ENCODE measurements at regions not wholly inside any gene's neighbourhood (a gene's known extent, or its start where the extent isn't known, plus 50 kb on each side); places are given as distances from the start of the nearest gene placed in this dataset.
A peak's percentile ranks its signal among the peaks of the same experiment; 100 is the strongest.

GRCh38 chr6:148081076-148081475, 261.6 kb upstream of the SASH1 start:
- Histone ChIP-seq H3K36me3 (ENCODE audit: control insufficient read depth, insufficient read depth, low read length, severe bottlenecking) (no peaks in the 10 kb centered on the region), H3K9me3 (ENCODE audit: control insufficient read depth, low read length) (no peaks in the 10 kb centered on the region), H3K4me3 (ENCODE audit: low read length) (no peak overlapping the region), H3K27me3 (replicated peaks; ENCODE audit: control insufficient read depth, insufficient read depth, low read length) (peaks cover 6% of the 10 kb centered on the region), H3K9ac (ENCODE audit: low read length) (no peak overlapping the region), H3K4me1 (ENCODE audit: control insufficient read depth, insufficient read depth, low read length) (no peaks in the 10 kb centered on the region)
- no peak for DNase-seq (ENCODE audit: low read depth)

DNA sequence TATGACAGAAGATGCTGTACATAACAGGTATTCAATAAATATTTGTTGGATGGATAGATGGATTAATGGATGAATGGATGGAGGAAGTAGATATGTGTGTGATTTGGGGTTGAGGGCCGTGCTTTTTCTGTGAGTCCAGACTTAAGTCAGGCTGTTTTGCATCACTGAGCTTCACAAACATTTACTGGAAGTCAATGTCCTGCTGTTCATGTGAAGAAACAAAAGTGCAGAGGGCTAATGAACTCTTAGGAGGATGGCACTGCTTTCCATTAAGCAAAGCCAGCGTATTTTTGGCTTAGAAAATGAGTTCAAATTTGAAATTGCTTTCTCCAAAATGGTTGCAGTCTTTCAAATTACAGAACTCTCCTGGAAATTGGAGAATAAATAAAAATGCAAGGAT, 260.6 kb upstream of the SASH1 start:
- H3K9me3 ChIP-seq (ENCODE audit: control insufficient read depth, low read length) = no peaks in the 10 kb centered on the region
- no peak overlapping the region for H3K9ac ChIP-seq (ENCODE audit: low read length)
- no peak overlapping the region for H3K4me3 ChIP-seq (ENCODE audit: low read length)
- DNase-seq (ENCODE audit: low read depth) = no peak
- H3K4me1 ChIP-seq (ENCODE audit: control insufficient read depth, insufficient read depth, low read length) = no peaks in the 10 kb centered on the region
- H3K27me3 ChIP-seq (replicated peaks; ENCODE audit: control insufficient read depth, insufficient read depth, low read length) = peaks cover 6% of the 10 kb centered on the region
- no peaks in the 10 kb centered on the region for H3K36me3 ChIP-seq (ENCODE audit: control insufficient read depth, insufficient read depth, low read length, severe bottlenecking)

DNA sequence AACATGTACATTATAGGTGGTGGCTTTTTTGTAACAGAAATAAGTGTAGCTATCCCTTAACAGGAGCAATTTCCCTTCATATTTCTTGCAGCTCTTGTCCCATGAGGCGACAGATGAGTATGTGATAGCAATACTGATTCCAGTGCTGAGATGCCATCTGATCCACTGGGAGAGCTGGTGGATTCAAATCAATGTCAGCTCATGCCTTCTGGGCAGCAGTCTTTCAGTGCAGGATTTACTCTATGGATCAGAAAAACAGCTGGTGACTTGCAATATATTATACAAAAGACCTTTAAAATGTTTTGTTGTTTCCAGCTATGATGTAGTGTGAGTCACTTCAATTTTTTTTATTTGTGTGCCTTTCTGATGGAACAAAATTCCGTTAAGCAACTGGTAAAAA, 259.9 kb upstream of the SASH1 start:
- peak; percentile 22 for DNase-seq (ENCODE audit: low read depth)
- Histone ChIP-seq H3K27me3 (replicated peaks; ENCODE audit: control insufficient read depth, insufficient read depth, low read length) (peaks cover 3% of the 10 kb centered on the region), H3K4me1 (ENCODE audit: control insufficient read depth, insufficient read depth, low read length) (no peaks in the 10 kb centered on the region), H3K9ac (ENCODE audit: low read length) (no peak overlapping the region), H3K9me3 (ENCODE audit: control insufficient read depth, low read length) (no peaks in the 10 kb centered on the region), H3K4me3 (ENCODE audit: low read length) (no peak overlapping the region), H3K36me3 (ENCODE audit: control insufficient read depth, insufficient read depth, low read length, severe bottlenecking) (no peaks in the 10 kb centered on the region)

GRCh38 chr6:148085631-148086331, 256.9 kb upstream of the SASH1 start:
- H3K9ac ChIP-seq (ENCODE audit: low read length) = no peak overlapping the region
- no peak overlapping the region for H3K4me3 ChIP-seq (ENCODE audit: low read length)
- no peaks in the 10 kb centered on the region for H3K27me3 ChIP-seq (replicated peaks; ENCODE audit: control insufficient read depth, insufficient read depth, low read length)
- peak; percentile 61 for DNase-seq (ENCODE audit: low read depth)
- peaks cover under 1% of the 10 kb centered on the region for H3K9me3 ChIP-seq (ENCODE audit: control insufficient read depth, low read length)
- no peaks in the 10 kb centered on the region for H3K36me3 ChIP-seq (ENCODE audit: control insufficient read depth, insufficient read depth, low read length, severe bottlenecking)
- H3K4me1 ChIP-seq (ENCODE audit: control insufficient read depth, insufficient read depth, low read length) = no peaks in the 10 kb centered on the region

- Histone ChIP-seq H3K27me3 (replicated peaks; ENCODE audit: control insufficient read depth, insufficient read depth, low read length) (no peaks in the 10 kb centered on the region), H3K9ac (ENCODE audit: low read length) (no peak overlapping the region), H3K9me3 (ENCODE audit: control insufficient read depth, low read length) (peaks cover 6% of the 10 kb centered on the region), H3K36me3 (ENCODE audit: control insufficient read depth, insufficient read depth, low read length, severe bottlenecking) (no peaks in the 10 kb centered on the region), H3K4me1 (ENCODE audit: control insufficient read depth, insufficient read depth, low read length) (no peaks in the 10 kb centered on the region), H3K4me3 (ENCODE audit: low read length) (no peak overlapping the region)
- no peak for DNase-seq (ENCODE audit: low read depth)
Measured at GRCh38 chr6:148086386-148086785, 256.3 kb upstream of the SASH1 start.

DNA sequence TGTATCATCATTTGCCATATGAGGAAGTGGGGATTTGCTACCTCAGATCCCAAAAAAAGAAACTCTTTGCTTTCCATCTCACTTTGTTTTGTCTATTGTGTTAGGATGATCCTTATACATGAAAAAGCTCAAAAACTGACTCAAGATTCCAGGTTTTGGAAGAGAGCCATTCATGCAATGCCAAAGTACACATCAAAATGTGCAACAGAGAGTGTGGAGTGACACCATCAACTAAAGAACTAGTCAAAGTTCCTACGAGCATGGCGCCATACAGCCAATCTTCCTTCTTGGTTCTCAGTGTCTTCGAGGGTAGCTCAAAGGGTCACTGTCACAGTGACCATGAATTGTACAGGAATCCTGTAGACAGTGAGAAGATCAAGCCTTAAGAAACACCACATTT, 255.8 kb upstream of the SASH1 start:
- DNase-seq (ENCODE audit: low read depth) = no peak

DNA sequence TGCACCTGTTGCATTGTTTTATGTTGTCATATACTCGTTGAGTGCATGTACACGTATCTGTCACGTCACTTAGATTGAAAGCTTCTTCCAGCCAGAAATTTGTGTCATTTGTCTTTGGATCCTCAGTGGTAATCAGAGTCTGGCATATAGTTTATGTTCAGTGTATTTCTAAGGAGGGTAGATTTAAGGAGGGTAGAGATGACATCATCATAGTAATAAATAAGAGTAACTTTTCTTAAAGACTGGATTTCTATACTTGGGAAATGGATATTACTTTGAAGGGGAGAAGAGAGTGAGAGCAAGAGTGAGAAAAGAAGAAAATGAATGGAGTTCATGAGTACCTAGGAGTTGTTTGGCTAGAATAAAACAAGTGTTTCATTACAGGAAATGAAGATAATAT, 255.0 kb upstream of the SASH1 start:
- no peak for DNase-seq (ENCODE audit: low read depth)
- Histone ChIP-seq H3K9ac (ENCODE audit: low read length) (no peak overlapping the region), H3K36me3 (ENCODE audit: control insufficient read depth, insufficient read depth, low read length, severe bottlenecking) (no peaks in the 10 kb centered on the region), H3K9me3 (ENCODE audit: control insufficient read depth, low read length) (peaks cover 18% of the 10 kb centered on the region), H3K27me3 (replicated peaks; ENCODE audit: control insufficient read depth, insufficient read depth, low read length) (no peaks in the 10 kb centered on the region), H3K4me3 (ENCODE audit: low read length) (no peak overlapping the region), H3K4me1 (ENCODE audit: control insufficient read depth, insufficient read depth, low read length) (no peaks in the 10 kb centered on the region)

More for the DNA sequence above, 255.8 kb upstream of the SASH1 start:
- peaks cover 11% of the 10 kb centered on the region for H3K9me3 ChIP-seq (ENCODE audit: control insufficient read depth, low read length)
- H3K9ac ChIP-seq (ENCODE audit: low read length) = no peak overlapping the region
- no peaks in the 10 kb centered on the region for H3K4me1 ChIP-seq (ENCODE audit: control insufficient read depth, insufficient read depth, low read length)
- H3K27me3 ChIP-seq (replicated peaks; ENCODE audit: control insufficient read depth, insufficient read depth, low read length) = no peaks in the 10 kb centered on the region
- H3K4me3 ChIP-seq (ENCODE audit: low read length) = no peak overlapping the region
- no peaks in the 10 kb centered on the region for H3K36me3 ChIP-seq (ENCODE audit: control insufficient read depth, insufficient read depth, low read length, severe bottlenecking)

GRCh38 chr6:148090326-148090725, 252.3 kb upstream of the SASH1 start:
- no peaks in the 10 kb centered on the region for H3K4me1 ChIP-seq (ENCODE audit: control insufficient read depth, insufficient read depth, low read length)
- H3K4me3 ChIP-seq (ENCODE audit: low read length) = no peak overlapping the region
- H3K27me3 ChIP-seq (replicated peaks; ENCODE audit: control insufficient read depth, insufficient read depth, low read length) = no peaks in the 10 kb centered on the region
- H3K9ac ChIP-seq (ENCODE audit: low read length) = no peak overlapping the region
- no peak for DNase-seq (ENCODE audit: low read depth)
- no peaks in the 10 kb centered on the region for H3K36me3 ChIP-seq (ENCODE audit: control insufficient read depth, insufficient read depth, low read length, severe bottlenecking)
- H3K9me3 ChIP-seq (ENCODE audit: control insufficient read depth, low read length) = peaks cover 18% of the 10 kb centered on the region

DNA sequence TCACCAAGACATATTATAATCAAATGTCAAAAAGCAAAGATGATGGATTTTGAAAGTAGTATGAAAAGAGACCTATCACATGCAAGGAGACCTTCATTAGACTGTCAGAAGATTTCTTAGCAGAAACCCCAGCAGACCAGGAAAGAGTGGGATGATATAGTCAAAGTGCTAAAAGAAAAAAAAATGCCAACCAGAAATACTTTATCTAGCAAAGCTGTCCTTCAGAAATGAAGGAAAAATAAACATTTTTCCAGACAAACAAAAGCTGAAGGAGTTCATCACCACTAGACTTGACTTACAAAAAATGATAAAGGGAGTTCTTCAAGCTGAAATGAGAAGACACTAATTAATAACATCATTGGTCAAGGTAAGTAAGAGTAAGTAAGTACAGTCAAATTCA, 251.2 kb upstream of the SASH1 start:
- Histone ChIP-seq H3K27me3 (replicated peaks; ENCODE audit: control insufficient read depth, insufficient read depth, low read length) (no peaks in the 10 kb centered on the region), H3K4me1 (ENCODE audit: control insufficient read depth, insufficient read depth, low read length) (no peaks in the 10 kb centered on the region), H3K36me3 (ENCODE audit: control insufficient read depth, insufficient read depth, low read length, severe bottlenecking) (no peaks in the 10 kb centered on the region), H3K9ac (ENCODE audit: low read length) (no peak overlapping the region), H3K9me3 (ENCODE audit: control insufficient read depth, low read length) (peaks cover 18% of the 10 kb centered on the region), H3K4me3 (ENCODE audit: low read length) (no peak overlapping the region)
- no peak for DNase-seq (ENCODE audit: low read depth)

DNA sequence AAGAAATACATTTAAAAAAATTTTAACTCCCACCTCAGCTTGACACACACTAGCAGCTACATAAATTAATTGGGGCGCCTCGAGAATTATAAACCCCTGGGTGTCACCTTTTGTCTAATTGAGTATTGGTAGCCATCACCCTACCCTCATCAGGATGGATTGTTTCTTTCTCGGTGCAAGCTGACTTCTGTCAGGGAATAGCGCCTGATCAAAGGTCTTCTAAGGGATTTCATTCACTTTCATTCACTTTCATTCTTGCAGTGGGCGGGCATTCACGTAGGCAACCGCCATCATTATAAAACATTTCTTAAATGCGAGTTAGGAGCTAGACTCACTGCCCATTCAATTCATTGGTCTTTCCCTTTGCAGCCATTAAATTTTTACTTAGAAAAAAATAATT, 239.2 kb upstream of the SASH1 start:
- Histone ChIP-seq H3K9ac (ENCODE audit: low read length) (no peak overlapping the region), H3K36me3 (ENCODE audit: control insufficient read depth, insufficient read depth, low read length, severe bottlenecking) (no peaks in the 10 kb centered on the region), H3K4me3 (ENCODE audit: low read length) (no peak overlapping the region), H3K9me3 (ENCODE audit: control insufficient read depth, low read length) (no peaks in the 10 kb centered on the region), H3K4me1 (ENCODE audit: control insufficient read depth, insufficient read depth, low read length) (no peaks in the 10 kb centered on the region), H3K27me3 (replicated peaks; ENCODE audit: control insufficient read depth, insufficient read depth, low read length) (no peaks in the 10 kb centered on the region)
- no peak for DNase-seq (ENCODE audit: low read depth)

- H3K9ac ChIP-seq (ENCODE audit: low read length) = no peak overlapping the region
- no peaks in the 10 kb centered on the region for H3K4me1 ChIP-seq (ENCODE audit: control insufficient read depth, insufficient read depth, low read length)
- no peak for DNase-seq (ENCODE audit: low read depth)
- no peaks in the 10 kb centered on the region for H3K36me3 ChIP-seq (ENCODE audit: control insufficient read depth, insufficient read depth, low read length, severe bottlenecking)
- H3K9me3 ChIP-seq (ENCODE audit: control insufficient read depth, low read length) = no peaks in the 10 kb centered on the region
- H3K4me3 ChIP-seq (ENCODE audit: low read length) = no peak overlapping the region
- H3K27me3 ChIP-seq (replicated peaks; ENCODE audit: control insufficient read depth, insufficient read depth, low read length) = no peaks in the 10 kb centered on the region
Measured at GRCh38 chr6:148104131-148104530, 238.5 kb upstream of the SASH1 start.

DNA sequence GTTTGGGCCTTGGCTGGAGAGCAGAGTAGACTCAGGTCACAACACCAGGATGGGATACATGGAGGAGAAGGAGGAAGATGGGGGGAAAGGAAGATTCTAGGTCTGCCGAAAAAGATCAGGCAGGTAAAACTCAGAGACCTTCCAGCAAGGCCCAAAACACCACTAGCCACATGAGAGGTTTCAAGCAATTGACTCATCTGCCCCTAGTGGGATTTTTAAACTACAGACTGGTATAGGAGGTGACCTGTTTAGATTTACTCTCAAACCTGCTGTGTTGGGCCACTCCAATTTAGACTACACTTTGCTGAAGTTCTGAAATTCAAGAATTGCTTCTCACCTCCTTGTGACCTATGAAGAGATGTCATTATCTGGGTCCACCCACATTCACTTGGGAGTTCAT, 236.9 kb upstream of the SASH1 start:
- H3K4me3 ChIP-seq (ENCODE audit: low read length) = no peak overlapping the region
- DNase-seq (ENCODE audit: low read depth) = no peak

More for the DNA sequence above, 236.9 kb upstream of the SASH1 start:
- no peaks in the 10 kb centered on the region for H3K27me3 ChIP-seq (replicated peaks; ENCODE audit: control insufficient read depth, insufficient read depth, low read length)
- H3K36me3 ChIP-seq (ENCODE audit: control insufficient read depth, insufficient read depth, low read length, severe bottlenecking) = no peaks in the 10 kb centered on the region
- H3K9me3 ChIP-seq (ENCODE audit: control insufficient read depth, low read length) = no peaks in the 10 kb centered on the region
- H3K4me1 ChIP-seq (ENCODE audit: control insufficient read depth, insufficient read depth, low read length) = no peaks in the 10 kb centered on the region
- no peak overlapping the region for H3K9ac ChIP-seq (ENCODE audit: low read length)
